Liver (tissue), 8 donors: ENCODE measurements at regions not wholly inside any gene's neighbourhood (a gene's known extent, or its start where the extent isn't known, plus 50 kb on each side); places are given as distances from the start of the nearest gene placed in this dataset.

ENCODE experiments used
- DNase-seq: peaks from one replicate; pipeline ENCODE4 v3.0.0-alpha.2; 2017; ENCODE audit warnings: low spot score
- H3K27ac ChIP-seq, 2 donors: one replicate each; pipeline ENCODE4 v1.7.0; 2013; ENCODE audit warnings: inconsistent platforms in 2 of 2, low read length in 2 of 2, control low read depth in 1 of 2, low read depth in 1 of 2, mild to moderate bottlenecking in 1 of 2
- H3K27me3 ChIP-seq, 4 donors: one replicate each; pipeline versions ENCODE4 v1.6.1 to v1.7.0; 2013; ENCODE audit warnings: low read length in 3 of 4, inconsistent platforms in 1 of 4, mild to moderate bottlenecking in 1 of 4, moderate library complexity in 1 of 4; ENCODE audit not compliant: control insufficient read depth in 4 of 4, insufficient read depth in 4 of 4
- H3K36me3 ChIP-seq, 4 donors: one replicate each; pipeline versions ENCODE4 v1.6.1 to v1.7.0; 2013; ENCODE audit warnings: low read length in 3 of 4, mild to moderate bottlenecking in 3 of 4, low read depth in 1 of 4, moderate library complexity in 1 of 4; ENCODE audit not compliant: control insufficient read depth in 4 of 4, insufficient read depth in 3 of 4
- H3K4me1 ChIP-seq, 4 donors: one replicate each; pipeline versions ENCODE4 v1.6.1 to v1.7.0; 2013; ENCODE audit warnings: low read length in 3 of 4, mild to moderate bottlenecking in 3 of 4, moderate library complexity in 1 of 4; ENCODE audit not compliant: control insufficient read depth in 4 of 4, insufficient read depth in 4 of 4
- H3K4me3 ChIP-seq, 3 donors: one replicate each; pipeline versions ENCODE4 v1.6.1 to v1.7.0; 2013; ENCODE audit warnings: low read length in 3 of 3, control low read depth in 1 of 3, low read depth in 1 of 3, mild to moderate bottlenecking in 1 of 3
- H3K9ac ChIP-seq, 2 donors: one replicate each; pipeline ENCODE4 v1.7.0; 2013; ENCODE audit warnings: low read length in 2 of 2, mild to moderate bottlenecking in 2 of 2, moderate library complexity in 2 of 2, control low read depth in 1 of 2, low read depth in 1 of 2
- H3K9me3 ChIP-seq, 4 donors: one replicate each; pipeline versions ENCODE4 v1.6.1 to v1.7.0; 2013; ENCODE audit warnings: low read length in 3 of 4; ENCODE audit not compliant: control insufficient read depth in 4 of 4
- CTCF ChIP-seq: fragments of 150-350 bp; IDR thresholded peaks from 2 replicates; pipeline ENCODE4 v1.5.1; 2017; ENCODE audit warnings: improper control_type of control experiment, low read depth, low read length; ENCODE audit not compliant: missing input control
- FOXA1 ChIP-seq: IDR thresholded peaks from 2 replicates; pipeline ENCODE4 v1.6.1; 2016; ENCODE audit warnings: antibody characterized with exemption
- FOXA2 ChIP-seq: IDR thresholded peaks from 2 replicates; pipeline ENCODE4 v1.6.1; 2016; ENCODE audit warnings: antibody characterized with exemption
- GABPA ChIP-seq, 2 donors: IDR thresholded peaks in 1 of 2; conservative IDR thresholded peaks in 1 of 2; 2 replicates each; pipeline ENCODE4 v1.6.1; 2016; ENCODE audit warnings: antibody characterized with exemption in 2 of 2, mild to moderate bottlenecking in 1 of 2, moderate library complexity in 1 of 2
- HNF4A ChIP-seq, 2 donors: conservative IDR thresholded peaks; 2 replicates each; pipeline ENCODE4 v1.6.1; 2016; ENCODE audit warnings: antibody characterized with exemption in 2 of 2, mild to moderate bottlenecking in 2 of 2
- NR2F2 ChIP-seq: IDR thresholded peaks from 2 replicates; pipeline ENCODE4 v1.6.1; 2016; ENCODE audit warnings: antibody characterized with exemption
- RAD21 ChIP-seq, 2 donors: IDR thresholded peaks; 2 replicates each; pipeline ENCODE4 v1.6.1; 2016; ENCODE audit warnings: antibody characterized with exemption in 2 of 2, mild to moderate bottlenecking in 2 of 2
- RXRA ChIP-seq, 2 donors: IDR thresholded peaks; 2 replicates each; pipeline ENCODE4 v1.6.1; 2017 to 2018; ENCODE audit warnings: antibody characterized with exemption in 2 of 2, mild to moderate bottlenecking in 1 of 2
- SP1 ChIP-seq: IDR thresholded peaks from 2 replicates; pipeline ENCODE4 v1.6.1; 2018; ENCODE audit warnings: antibody characterized with exemption, mild to moderate bottlenecking
- TAF1 ChIP-seq: conservative IDR thresholded peaks from 2 replicates; pipeline ENCODE4 v1.6.1; 2016; ENCODE audit warnings: antibody characterized with exemption, mild to moderate bottlenecking
- YY1 ChIP-seq: IDR thresholded peaks from 2 replicates; pipeline ENCODE4 v1.6.1; 2016; ENCODE audit warnings: antibody characterized with exemption, mild to moderate bottlenecking
- ZBTB33 ChIP-seq: IDR thresholded peaks from 2 replicates; pipeline ENCODE4 v1.6.1; 2016; ENCODE audit warnings: antibody characterized with exemption
- WGBS: extraction: QIAGEN DNeasy Blood & Tissue Kit; methylation state at CpG from one replicate; pipeline ENCODE4 v1.1.7; 2013; 5-methylcytosine and 5-hydroxymethylcytosine counted together
- TF ChIP-seq, protein P1 (sequence below): IDR thresholded peaks from 2 replicates; pipeline ENCODE4 v1.6.1; 2016; ENCODE audit warnings: antibody characterized with exemption
- TF ChIP-seq, protein P2 (sequence below): IDR thresholded peaks from 2 replicates; pipeline ENCODE4 v1.6.1; 2016; ENCODE audit warnings: antibody characterized with exemption, mild to moderate bottlenecking
- donor health status: healthy.
- donor health status: healthy.
- donor health status: healthy.
- donor health status: healthy.
- donor health status: healthy.

GRCh38 chr2:234770031-234770506 is 181.7 kb upstream of the SH3BP4 start:
- WGBS, result 81% methylated on average over 11 of the region's 11 CpGs
- Histone ChIP-seq H3K27me3 (no peaks in the 10 kb centered on the region), H3K9me3 (no peaks in the 10 kb centered on the region), H3K4me1 (peaks cover 6 to 42% (median 22%) of the 10 kb centered on the region in 4 donors), H3K4me3 (peak overlapping the region; percentile 8 to 55 (median 49)), H3K9ac (peak overlapping the region; percentile 2 to 62), H3K27ac (peak overlapping the region; percentile 68 to 87), H3K36me3 (no peaks in the 10 kb centered on the region)
- TF ChIP-seq YY1, result no peak
- no peak for TF ChIP-seq HNF4A (conservative IDR thresholded peaks at IDR 0.05)
- no peak for TF ChIP-seq GABPA (IDR thresholded peaks at IDR 0.05 in 1 of 2, conservative IDR thresholded peaks at IDR 0.05 in 1 of 2)
- no peak for TF ChIP-seq NR2F2
- no peak for TF ChIP-seq RXRA (IDR thresholded peaks at IDR 0.05)
- TF ChIP-seq, protein P1, sequence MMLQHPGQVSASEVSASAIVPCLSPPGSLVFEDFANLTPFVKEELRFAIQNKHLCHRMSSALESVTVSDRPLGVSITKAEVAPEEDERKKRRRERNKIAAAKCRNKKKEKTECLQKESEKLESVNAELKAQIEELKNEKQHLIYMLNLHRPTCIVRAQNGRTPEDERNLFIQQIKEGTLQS, result no peak
- TF ChIP-seq RAD21 (IDR thresholded peaks at IDR 0.05), result no peak
- no peak for TF ChIP-seq CTCF
- no peak for TF ChIP-seq TAF1
- TF ChIP-seq, protein P2, sequence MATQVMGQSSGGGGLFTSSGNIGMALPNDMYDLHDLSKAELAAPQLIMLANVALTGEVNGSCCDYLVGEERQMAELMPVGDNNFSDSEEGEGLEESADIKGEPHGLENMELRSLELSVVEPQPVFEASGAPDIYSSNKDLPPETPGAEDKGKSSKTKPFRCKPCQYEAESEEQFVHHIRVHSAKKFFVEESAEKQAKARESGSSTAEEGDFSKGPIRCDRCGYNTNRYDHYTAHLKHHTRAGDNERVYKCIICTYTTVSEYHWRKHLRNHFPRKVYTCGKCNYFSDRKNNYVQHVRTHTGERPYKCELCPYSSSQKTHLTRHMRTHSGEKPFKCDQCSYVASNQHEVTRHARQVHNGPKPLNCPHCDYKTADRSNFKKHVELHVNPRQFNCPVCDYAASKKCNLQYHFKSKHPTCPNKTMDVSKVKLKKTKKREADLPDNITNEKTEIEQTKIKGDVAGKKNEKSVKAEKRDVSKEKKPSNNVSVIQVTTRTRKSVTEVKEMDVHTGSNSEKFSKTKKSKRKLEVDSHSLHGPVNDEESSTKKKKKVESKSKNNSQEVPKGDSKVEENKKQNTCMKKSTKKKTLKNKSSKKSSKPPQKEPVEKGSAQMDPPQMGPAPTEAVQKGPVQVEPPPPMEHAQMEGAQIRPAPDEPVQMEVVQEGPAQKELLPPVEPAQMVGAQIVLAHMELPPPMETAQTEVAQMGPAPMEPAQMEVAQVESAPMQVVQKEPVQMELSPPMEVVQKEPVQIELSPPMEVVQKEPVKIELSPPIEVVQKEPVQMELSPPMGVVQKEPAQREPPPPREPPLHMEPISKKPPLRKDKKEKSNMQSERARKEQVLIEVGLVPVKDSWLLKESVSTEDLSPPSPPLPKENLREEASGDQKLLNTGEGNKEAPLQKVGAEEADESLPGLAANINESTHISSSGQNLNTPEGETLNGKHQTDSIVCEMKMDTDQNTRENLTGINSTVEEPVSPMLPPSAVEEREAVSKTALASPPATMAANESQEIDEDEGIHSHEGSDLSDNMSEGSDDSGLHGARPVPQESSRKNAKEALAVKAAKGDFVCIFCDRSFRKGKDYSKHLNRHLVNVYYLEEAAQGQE, result no peak
- no peak for DNase-seq

DNA sequence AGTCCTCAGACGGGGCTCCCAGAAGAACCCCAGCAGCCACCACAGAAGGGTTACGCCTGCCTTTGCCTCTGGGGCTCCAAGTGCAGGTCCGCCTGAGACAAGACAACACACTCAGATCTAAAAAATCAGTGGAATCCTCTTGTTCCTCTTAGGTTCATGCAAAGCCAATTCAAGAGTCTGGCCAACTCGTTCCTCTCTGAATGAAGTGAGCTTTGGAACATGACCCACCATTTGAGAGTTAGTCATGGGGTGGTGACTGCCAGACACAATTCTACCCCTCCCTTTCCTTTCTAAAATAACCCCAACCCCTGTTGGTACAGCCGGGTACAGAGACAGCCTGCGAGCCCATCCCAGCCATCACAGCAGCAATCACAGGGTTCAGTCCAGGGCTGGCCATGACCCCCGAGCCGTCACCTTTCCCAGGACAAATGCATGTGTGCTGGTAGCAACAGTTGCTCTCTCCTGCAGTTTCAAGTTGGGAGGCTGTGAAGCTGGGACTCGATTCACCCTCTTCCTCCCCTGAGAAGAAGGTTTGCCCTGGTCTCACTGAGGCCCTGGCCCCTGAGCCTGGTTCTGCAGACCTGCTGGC is 183.1 kb upstream of the SH3BP4 start:
- Histone ChIP-seq H3K36me3 (no peaks in the 10 kb centered on the region), H3K4me3 (peak overlapping the region in 1 of 3 donors; percentile 36), H3K4me1 (peaks cover 6 to 42% (median 22%) of the 10 kb centered on the region in 4 donors), H3K9ac (no peak overlapping the region), H3K9me3 (no peaks in the 10 kb centered on the region), H3K27me3 (no peaks in the 10 kb centered on the region), H3K27ac (peak overlapping the region in 1 of 2 donors; percentile 0)
- DNase-seq, result no peak
- 85% methylated on average over 9 of the region's 9 CpGs for WGBS
- no peak for TF ChIP-seq GABPA (IDR thresholded peaks at IDR 0.05 in 1 of 2, conservative IDR thresholded peaks at IDR 0.05 in 1 of 2)
- TF ChIP-seq RXRA (IDR thresholded peaks at IDR 0.05), result no peak
- no peak for TF ChIP-seq SP1
- TF ChIP-seq NR2F2, result no peak
- TF ChIP-seq, protein P2, result no peak
- TF ChIP-seq, protein P1, result no peak
- no peak for TF ChIP-seq TAF1
- no peak for TF ChIP-seq FOXA2
- no peak for TF ChIP-seq FOXA1
- TF ChIP-seq ZBTB33, result no peak
- TF ChIP-seq YY1, result no peak
- TF ChIP-seq HNF4A (conservative IDR thresholded peaks at IDR 0.05), result no peak
